Mesothelial cell of epicardium (in vitro differentiated cells): ENCODE measurements at regions not wholly inside any gene's neighbourhood (a gene's known extent, or its start where the extent isn't known, plus 50 kb on each side); places are given as distances from the start of the nearest gene placed in this dataset.
"Not testable (repeated sequence)": the region's sequence is repeated elsewhere in the genome, so short reads cannot be mapped to it uniquely, and the experiment has no call there.

Experiments
- DNase-seq, 2 experiments: peaks; one replicate each; pipeline ENCODE4 v3.0.0; 2021; ENCODE audit warnings: low spot score in 2 of 2; ENCODE audit not compliant: unreplicated experiment in 2 of 2
- H3K27ac Mint-ChIP-seq: 2 replicates; pipeline ENCODE4 v1.8.0; 2021; ENCODE audit warnings: mixed read lengths
- H3K27me3 Mint-ChIP-seq: 2 replicates; pipeline ENCODE4 v1.8.0; 2021; ENCODE audit warnings: low read depth, mixed read lengths
- H3K36me3 Mint-ChIP-seq: 2 replicates; pipeline ENCODE4 v1.8.0; 2021; ENCODE audit warnings: mixed read lengths
- H3K4me1 Mint-ChIP-seq: 2 replicates; pipeline ENCODE4 v1.8.0; 2021; ENCODE audit warnings: mixed read lengths
- H3K4me3 Mint-ChIP-seq: 2 replicates; pipeline ENCODE4 v1.8.0; 2021; ENCODE audit warnings: mild to moderate bottlenecking, moderate library complexity, mixed read lengths
- H3K9me3 Mint-ChIP-seq: 2 replicates; pipeline ENCODE4 v1.8.0; 2021; ENCODE audit warnings: mixed read lengths
- TF ChIP-seq, protein P1 (sequence below): fragments of 200-600 bp; sonication (generic); IDR thresholded peaks from one replicate; pipeline ENCODE4 v1.5.0; 2021; ENCODE audit warnings: antibody characterized with exemption; ENCODE audit not compliant: unreplicated experiment

DNA sequence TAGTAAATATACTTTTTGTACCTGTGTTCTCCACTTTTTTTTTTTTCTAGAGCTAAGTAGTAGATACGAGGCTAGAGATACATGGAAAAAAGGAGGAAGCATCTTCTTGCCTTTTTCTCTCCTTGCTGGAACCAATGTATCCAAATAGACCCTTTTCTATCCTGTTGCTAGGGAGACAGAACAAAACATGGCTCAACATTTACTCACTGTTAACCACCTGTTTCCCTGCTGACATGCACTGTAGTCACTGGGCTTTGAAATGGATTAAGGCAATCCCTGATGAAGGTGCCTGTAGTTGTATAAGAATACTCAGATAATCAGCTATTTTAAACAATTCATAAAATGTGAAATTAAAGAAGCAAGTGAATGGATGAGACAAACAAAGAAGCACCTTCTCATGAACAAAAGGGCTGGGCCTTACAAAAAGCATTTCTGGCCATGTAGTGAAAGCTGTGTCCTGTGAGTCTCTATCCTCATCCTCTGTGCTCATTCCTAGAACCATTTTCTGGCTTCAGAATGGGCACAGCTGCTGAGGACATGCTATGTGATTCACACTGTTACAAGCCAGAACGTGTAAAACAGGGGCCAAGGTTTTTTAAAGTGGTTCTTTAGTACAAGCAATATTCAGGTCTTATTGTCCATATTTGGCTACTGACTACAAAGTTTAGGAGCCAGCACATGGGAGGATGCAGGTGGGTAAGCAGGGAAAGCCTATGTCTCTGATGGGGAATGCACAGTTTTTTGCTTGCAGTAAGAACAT lies 100.4 kb upstream of the NDN start:
- TF ChIP-seq, protein P1, sequence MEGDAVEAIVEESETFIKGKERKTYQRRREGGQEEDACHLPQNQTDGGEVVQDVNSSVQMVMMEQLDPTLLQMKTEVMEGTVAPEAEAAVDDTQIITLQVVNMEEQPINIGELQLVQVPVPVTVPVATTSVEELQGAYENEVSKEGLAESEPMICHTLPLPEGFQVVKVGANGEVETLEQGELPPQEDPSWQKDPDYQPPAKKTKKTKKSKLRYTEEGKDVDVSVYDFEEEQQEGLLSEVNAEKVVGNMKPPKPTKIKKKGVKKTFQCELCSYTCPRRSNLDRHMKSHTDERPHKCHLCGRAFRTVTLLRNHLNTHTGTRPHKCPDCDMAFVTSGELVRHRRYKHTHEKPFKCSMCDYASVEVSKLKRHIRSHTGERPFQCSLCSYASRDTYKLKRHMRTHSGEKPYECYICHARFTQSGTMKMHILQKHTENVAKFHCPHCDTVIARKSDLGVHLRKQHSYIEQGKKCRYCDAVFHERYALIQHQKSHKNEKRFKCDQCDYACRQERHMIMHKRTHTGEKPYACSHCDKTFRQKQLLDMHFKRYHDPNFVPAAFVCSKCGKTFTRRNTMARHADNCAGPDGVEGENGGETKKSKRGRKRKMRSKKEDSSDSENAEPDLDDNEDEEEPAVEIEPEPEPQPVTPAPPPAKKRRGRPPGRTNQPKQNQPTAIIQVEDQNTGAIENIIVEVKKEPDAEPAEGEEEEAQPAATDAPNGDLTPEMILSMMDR = no peak
- H3K27me3 Mint-ChIP-seq = no peaks in the 10 kb centered on the region
- H3K36me3 Mint-ChIP-seq = no peaks in the 10 kb centered on the region
- no peak for DNase-seq
- no peak overlapping the region for H3K4me3 Mint-ChIP-seq
- peaks cover 32% of the 10 kb centered on the region for H3K9me3 Mint-ChIP-seq
- no peaks in the 10 kb centered on the region for H3K4me1 Mint-ChIP-seq
- no peak overlapping the region for H3K27ac Mint-ChIP-seq

DNA sequence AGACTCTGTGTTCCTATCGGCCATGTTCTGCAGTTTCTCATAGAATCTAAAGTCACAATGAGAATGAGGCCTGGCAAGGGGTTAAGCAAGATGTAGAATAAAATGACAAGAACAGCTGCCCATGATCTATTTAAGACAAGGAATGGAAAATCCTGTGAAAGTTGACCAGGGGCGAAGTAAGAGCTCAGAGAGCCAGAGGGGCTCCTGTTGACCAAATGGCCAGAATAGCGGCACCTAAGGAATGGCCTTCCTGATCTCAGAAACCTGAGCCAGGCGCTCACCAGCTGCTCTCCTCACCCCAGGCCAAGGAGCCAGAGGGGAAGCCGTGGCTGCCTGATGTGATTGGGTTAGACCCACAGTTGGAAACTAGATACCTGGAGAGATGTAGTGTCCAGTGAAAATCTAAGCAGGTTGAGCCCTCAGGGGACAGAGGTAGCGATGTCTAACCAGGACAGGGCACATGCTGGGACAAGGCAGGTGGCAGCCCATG lies 106.1 kb upstream of the NDN start:
- no peaks in the 10 kb centered on the region for H3K36me3 Mint-ChIP-seq
- H3K27ac Mint-ChIP-seq = no peak overlapping the region
- H3K4me3 Mint-ChIP-seq = no peak overlapping the region
- no peaks in the 10 kb centered on the region for H3K4me1 Mint-ChIP-seq
- H3K27me3 Mint-ChIP-seq = no peaks in the 10 kb centered on the region
- DNase-seq = no peak
- peaks cover 48% of the 10 kb centered on the region for H3K9me3 Mint-ChIP-seq
- TF ChIP-seq, protein P1 = no peak

DNA sequence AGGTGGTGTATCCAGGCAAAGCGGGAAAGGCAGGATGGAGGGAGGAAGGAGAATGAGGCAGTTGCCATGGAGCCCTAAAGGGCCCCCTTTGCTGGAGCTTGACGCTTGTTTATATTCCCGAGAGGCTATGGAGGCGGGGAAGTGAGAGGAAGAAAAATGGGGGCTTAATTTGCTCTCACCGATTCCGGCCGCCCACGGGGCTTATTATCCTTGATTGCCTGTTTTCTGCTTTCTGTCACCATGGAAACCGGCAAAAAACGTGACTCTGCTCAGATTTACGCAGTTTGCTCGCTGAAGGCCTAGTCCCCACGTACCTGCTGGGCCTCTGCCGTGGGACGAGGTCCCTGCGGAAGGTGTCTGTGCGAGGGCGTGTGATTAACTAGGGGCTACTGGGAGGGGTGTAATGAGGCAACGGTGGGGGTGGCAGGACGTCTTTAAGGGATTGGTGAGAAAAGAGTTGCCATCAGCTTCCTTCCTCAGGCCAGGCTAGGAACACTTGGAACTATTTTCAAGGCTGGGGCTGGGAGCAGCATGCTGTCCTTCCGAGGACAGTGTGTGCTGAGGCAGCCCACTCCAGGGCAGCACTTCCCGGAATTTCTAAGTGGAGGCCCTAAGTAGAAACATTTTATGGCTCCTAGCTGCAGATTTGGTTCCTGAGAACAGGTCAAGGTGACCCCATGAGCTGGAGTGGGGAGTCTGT lies 110.8 kb upstream of the NDN start:
- Mint-ChIP-seq H3K4me1 (no peaks in the 10 kb centered on the region), H3K4me3 (no peak overlapping the region), H3K27me3 (no peaks in the 10 kb centered on the region), H3K36me3 (no peaks in the 10 kb centered on the region), H3K9me3 (peaks cover 45% of the 10 kb centered on the region), H3K27ac (no peak overlapping the region)
- TF ChIP-seq, protein P1 = no peak
- DNase-seq = no peak

DNA sequence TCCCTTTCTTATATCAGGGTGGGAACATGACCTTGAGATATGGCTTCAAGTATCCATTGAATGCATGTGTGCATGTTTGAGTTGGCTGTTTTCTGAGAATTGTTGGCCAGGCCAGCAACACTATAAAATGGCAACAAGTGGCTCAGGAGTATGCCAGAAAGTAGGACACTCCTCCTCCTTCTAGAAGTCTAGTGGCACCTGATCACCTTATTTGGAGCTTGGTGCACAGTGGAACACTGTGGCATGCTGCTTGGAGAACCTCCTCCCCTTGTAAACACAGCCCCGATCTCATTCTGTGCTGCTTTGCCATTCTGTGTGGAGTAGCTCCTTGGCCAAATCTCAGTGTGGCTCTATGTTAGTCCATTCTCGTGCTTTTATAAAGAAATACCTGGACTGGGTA lies 114.8 kb upstream of the NDN start:
- TF ChIP-seq, protein P1 = no peak
- no peaks in the 10 kb centered on the region for H3K4me1 Mint-ChIP-seq
- no peaks in the 10 kb centered on the region for H3K36me3 Mint-ChIP-seq
- H3K27me3 Mint-ChIP-seq = no peaks in the 10 kb centered on the region
- no peak overlapping the region for H3K4me3 Mint-ChIP-seq
- H3K9me3 Mint-ChIP-seq = peaks cover 36% of the 10 kb centered on the region
- H3K27ac Mint-ChIP-seq = no peak overlapping the region
- DNase-seq = no peak

DNA sequence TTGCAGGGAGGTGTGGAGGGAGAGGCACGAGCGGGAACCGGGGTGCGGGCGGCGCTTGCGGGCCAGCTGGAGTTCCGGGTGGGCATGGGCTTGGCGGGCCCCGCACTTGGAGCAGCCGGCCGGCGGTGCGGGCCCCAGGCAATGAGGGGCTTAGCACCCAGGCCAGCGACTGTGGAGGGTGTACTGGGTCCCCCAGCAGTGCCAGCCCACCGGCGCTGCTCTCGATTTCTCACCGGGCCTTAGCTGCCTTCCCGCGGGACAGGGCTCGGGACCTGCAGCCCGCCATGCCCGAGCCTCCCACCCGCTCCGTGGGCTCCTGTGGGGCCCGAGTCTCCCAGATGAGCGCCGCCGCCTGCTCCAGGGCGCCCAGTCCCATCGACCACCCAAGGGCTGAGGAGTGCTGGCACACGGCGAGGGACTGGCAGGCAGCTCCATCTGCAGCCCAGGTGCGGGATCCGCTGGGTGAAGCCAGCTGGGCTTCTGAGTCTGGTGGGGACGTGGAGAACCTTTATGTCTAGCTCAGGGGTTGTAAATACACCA lies 115.9 kb upstream of the NDN start:
- H3K9me3 Mint-ChIP-seq = peaks cover 35% of the 10 kb centered on the region
- not testable (repeated sequence) for H3K27me3 Mint-ChIP-seq, H3K36me3 Mint-ChIP-seq, H3K4me1 Mint-ChIP-seq, H3K4me3 Mint-ChIP-seq, H3K27ac Mint-ChIP-seq, DNase-seq

DNA sequence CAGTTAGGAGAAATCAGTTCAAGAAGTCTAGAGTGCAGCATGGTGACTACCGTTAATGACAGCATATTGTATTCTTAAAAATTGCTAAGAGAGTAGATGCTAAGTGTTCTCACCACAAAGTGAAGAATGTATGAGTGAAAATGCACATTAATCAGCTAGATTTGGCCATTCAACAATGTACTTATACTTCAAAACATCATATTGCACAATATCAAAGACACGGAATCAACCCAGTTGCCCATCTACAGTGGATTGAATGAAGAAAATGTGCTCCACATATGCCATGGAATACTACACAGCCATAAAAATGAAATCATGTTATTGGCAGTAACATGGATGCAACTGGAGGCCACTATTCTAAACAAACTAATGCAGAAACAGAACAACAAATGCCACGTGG lies 119.9 kb upstream of the NDN start:
- Mint-ChIP-seq H3K4me3 (no peak overlapping the region), H3K4me1 (no peaks in the 10 kb centered on the region), H3K36me3 (no peaks in the 10 kb centered on the region), H3K9me3 (peaks cover 27% of the 10 kb centered on the region), H3K27me3 (peaks cover 1% of the 10 kb centered on the region), H3K27ac (no peak overlapping the region)
- TF ChIP-seq, protein P1 = no peak
- DNase-seq = no peak
